ENCODE measurements at regions not wholly inside any gene's neighbourhood (a gene's known extent, or its start where the extent isn't known, plus 50 kb on each side); places are given as distances from the start of the nearest gene placed in this dataset.

DNA sequence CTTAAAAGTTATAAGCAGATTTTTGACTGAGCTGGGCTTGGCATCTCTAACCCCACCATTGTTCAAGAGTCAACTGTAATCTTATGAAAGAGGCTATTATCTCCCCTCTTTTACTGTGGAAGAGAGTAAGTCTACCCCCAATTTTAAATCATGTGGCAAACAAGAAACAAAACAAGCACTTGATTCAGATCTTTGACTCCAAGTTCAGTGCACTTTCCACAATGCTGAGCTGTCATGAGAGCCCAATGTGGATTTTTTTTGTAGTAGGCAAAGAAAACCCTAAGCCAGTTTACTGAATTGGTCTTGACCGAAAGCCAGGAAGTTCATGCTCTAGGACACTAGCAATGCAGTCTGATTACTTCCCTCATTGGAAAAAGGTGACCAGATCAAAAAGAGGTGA, 306.2 kb downstream of the GALC start:
- H3K4me3 ChIP-seq = no peak overlapping the region
- no peaks in the 10 kb centered on the region for H3K4me1 ChIP-seq
- no peaks in the 10 kb centered on the region for H3K36me3 ChIP-seq
- TF ChIP-seq, protein P1, sequence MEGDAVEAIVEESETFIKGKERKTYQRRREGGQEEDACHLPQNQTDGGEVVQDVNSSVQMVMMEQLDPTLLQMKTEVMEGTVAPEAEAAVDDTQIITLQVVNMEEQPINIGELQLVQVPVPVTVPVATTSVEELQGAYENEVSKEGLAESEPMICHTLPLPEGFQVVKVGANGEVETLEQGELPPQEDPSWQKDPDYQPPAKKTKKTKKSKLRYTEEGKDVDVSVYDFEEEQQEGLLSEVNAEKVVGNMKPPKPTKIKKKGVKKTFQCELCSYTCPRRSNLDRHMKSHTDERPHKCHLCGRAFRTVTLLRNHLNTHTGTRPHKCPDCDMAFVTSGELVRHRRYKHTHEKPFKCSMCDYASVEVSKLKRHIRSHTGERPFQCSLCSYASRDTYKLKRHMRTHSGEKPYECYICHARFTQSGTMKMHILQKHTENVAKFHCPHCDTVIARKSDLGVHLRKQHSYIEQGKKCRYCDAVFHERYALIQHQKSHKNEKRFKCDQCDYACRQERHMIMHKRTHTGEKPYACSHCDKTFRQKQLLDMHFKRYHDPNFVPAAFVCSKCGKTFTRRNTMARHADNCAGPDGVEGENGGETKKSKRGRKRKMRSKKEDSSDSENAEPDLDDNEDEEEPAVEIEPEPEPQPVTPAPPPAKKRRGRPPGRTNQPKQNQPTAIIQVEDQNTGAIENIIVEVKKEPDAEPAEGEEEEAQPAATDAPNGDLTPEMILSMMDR (IDR thresholded peaks at IDR 0.05; ENCODE audit: borderline replicate concordance) = no peak
- H3K27ac ChIP-seq (replicated peaks) = no peak overlapping the region
- H3K9me3 ChIP-seq (replicated peaks) = peaks cover 18% of the 10 kb centered on the region
- DNase-seq = no peak
- H3K27me3 ChIP-seq (ENCODE audit: low read depth) = peaks cover 4% of the 10 kb centered on the region
- intact Hi-C loops (cut with micrococcal nuclease) = no loop called here

DNA sequence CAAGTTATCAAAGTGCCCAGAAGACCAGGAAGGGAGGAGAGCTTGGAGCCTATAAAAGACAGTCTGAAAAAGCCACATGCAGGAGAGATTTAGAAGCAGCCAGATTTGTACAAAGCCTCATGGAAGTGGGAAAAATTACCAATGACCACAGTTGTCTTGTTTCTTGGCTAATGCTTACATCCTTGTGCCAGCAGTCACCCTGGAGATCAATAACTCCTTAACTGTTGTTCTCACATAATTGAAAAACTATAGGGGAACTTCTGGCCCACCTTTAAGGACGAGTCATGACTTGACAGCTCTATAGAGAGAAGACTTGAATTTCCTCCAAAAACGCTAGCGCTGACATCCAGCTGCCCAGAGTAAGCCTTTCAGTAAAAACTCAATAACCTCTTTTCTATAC, 313.1 kb downstream of the GALC start:
- Histone ChIP-seq H3K4me1 (no peaks in the 10 kb centered on the region), H3K4me3 (no peak overlapping the region), H3K9me3 (replicated peaks) (peaks cover 18% of the 10 kb centered on the region), H3K27me3 (ENCODE audit: low read depth) (no peaks in the 10 kb centered on the region), H3K36me3 (no peaks in the 10 kb centered on the region), H3K27ac (replicated peaks) (no peak overlapping the region)
- TF ChIP-seq, protein P1 (IDR thresholded peaks at IDR 0.05; ENCODE audit: borderline replicate concordance) = no peak
- intact Hi-C loops (cut with micrococcal nuclease) = no loop called here
- DNase-seq = no peak

GRCh38 chr14:87678624-87679023, 314.4 kb downstream of the GALC start:
- no peak for DNase-seq
- intact Hi-C loops (cut with micrococcal nuclease) = no loop called here
- H3K27ac ChIP-seq (replicated peaks) = no peak overlapping the region
- no peak overlapping the region for H3K4me3 ChIP-seq
- TF ChIP-seq, protein P1 (IDR thresholded peaks at IDR 0.05; ENCODE audit: borderline replicate concordance) = no peak
- no peaks in the 10 kb centered on the region for H3K27me3 ChIP-seq (ENCODE audit: low read depth)
- no peaks in the 10 kb centered on the region for H3K36me3 ChIP-seq
- peaks cover 11% of the 10 kb centered on the region for H3K9me3 ChIP-seq (replicated peaks)
- H3K4me1 ChIP-seq = no peaks in the 10 kb centered on the region

GRCh38 chr14:87676814-87677437, 316.1 kb downstream of the GALC start:
- Histone ChIP-seq H3K27ac (replicated peaks) (no peak overlapping the region), H3K9me3 (replicated peaks) (no peaks in the 10 kb centered on the region), H3K27me3 (ENCODE audit: low read depth) (no peaks in the 10 kb centered on the region), H3K4me1 (no peaks in the 10 kb centered on the region), H3K4me3 (no peak overlapping the region), H3K36me3 (no peaks in the 10 kb centered on the region)
- DNase-seq = no peak
- TF ChIP-seq, protein P1 (IDR thresholded peaks at IDR 0.05; ENCODE audit: borderline replicate concordance) = no peak
- intact Hi-C loops (cut with micrococcal nuclease) = no loop called here

DNA sequence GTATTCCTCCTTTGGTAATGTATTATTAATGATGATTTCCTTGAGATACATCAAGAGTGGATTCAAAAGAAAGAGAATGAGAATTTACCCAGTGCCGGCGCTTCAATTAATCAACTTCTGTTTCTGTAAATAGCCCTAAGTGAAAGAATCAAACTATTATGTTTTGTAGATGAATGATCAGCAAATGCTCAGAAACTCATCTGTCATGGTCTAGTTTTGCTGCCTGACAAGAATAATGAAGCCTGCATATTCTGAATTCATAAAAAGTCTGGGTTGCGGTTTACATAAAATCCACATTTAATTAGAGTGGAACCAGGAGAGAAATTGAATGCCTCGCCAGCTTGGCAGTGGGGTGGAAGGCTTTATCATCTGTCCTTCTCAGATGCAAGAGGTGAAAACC, 325.3 kb downstream of the GALC start:
- Histone ChIP-seq H3K9me3 (replicated peaks) (peaks cover 7% of the 10 kb centered on the region), H3K27ac (replicated peaks) (no peak overlapping the region), H3K27me3 (ENCODE audit: low read depth) (no peaks in the 10 kb centered on the region), H3K4me3 (no peak overlapping the region), H3K4me1 (no peaks in the 10 kb centered on the region), H3K36me3 (no peaks in the 10 kb centered on the region)
- TF ChIP-seq, protein P1 (IDR thresholded peaks at IDR 0.05; ENCODE audit: borderline replicate concordance) = no peak
- intact Hi-C loops (cut with micrococcal nuclease) = no loop called here
- no peak for DNase-seq
